Stimulated activated CD8-positive, alpha-beta memory T cell treated with anti-CD3 and anti-CD28 coated beads, Interleukin-7, amount 100 ng/mL, for 48 hours (primary cell): ENCODE measurements at regions not wholly inside any gene's neighbourhood (a gene's known extent, or its start where the extent isn't known, plus 50 kb on each side); places are given as distances from the start of the nearest gene placed in this dataset.
"Not testable (repeated sequence)": the region's sequence is repeated elsewhere in the genome, so short reads cannot be mapped to it uniquely, and the experiment has no call there.

Source experiments
- DNase-seq, 2 donors: peaks; one replicate each; pipeline ENCODE4 v3.0.0-alpha.2; 2020; ENCODE audit warnings: low read depth in 1 of 2; ENCODE audit errors: extremely low read depth in 1 of 2

- DNase-seq = no peak
Measured at GRCh38 chr20:40955326-40955725, 73.3 kb upstream of the TOP1 start.

- DNase-seq = not testable (repeated sequence)
Measured at GRCh38 chr20:40955826-40956225, 72.8 kb upstream of the TOP1 start.

- no peak for DNase-seq
Measured at GRCh38 chr20:40956542-40957264, 71.9 kb upstream of the TOP1 start.

- no peak for DNase-seq
Measured at GRCh38 chr20:40957265-40957760, 71.3 kb upstream of the TOP1 start.

- no peak for DNase-seq
Measured at GRCh38 chr20:40958598-40958997, 70.0 kb upstream of the TOP1 start.

GRCh38 chr20:40959325-40960092, 69.1 kb upstream of the TOP1 start:
- no peak for DNase-seq

GRCh38 chr20:40960101-40960500, 68.5 kb upstream of the TOP1 start:
- no peak for DNase-seq

- DNase-seq = no peak
Measured at GRCh38 chr20:40960521-40960956, 68.1 kb upstream of the TOP1 start.

- no peak for DNase-seq
Measured at GRCh38 chr20:40961176-40961575, 67.4 kb upstream of the TOP1 start.

GRCh38 chr20:40961686-40962640, 66.7 kb upstream of the TOP1 start:
- no peak for DNase-seq

GRCh38 chr20:40962733-40963504, 65.7 kb upstream of the TOP1 start:
- DNase-seq = peak; percentile 47

GRCh38 chr20:40963505-40963845, 65.1 kb upstream of the TOP1 start:
- DNase-seq = no peak

- DNase-seq = no peak
Measured at GRCh38 chr20:40965671-40966070, 63.0 kb upstream of the TOP1 start.

- DNase-seq = no peak
Measured at GRCh38 chr20:40966103-40966502, 62.5 kb upstream of the TOP1 start.

- no peak for DNase-seq
Measured at GRCh38 chr20:40966516-40967185, 62.0 kb upstream of the TOP1 start.

- DNase-seq = no peak
Measured at GRCh38 chr20:40967700-40968099, 60.9 kb upstream of the TOP1 start.

- DNase-seq = peak; percentile 63 to 73
Measured at GRCh38 chr20:40968816-40969562, 59.6 kb upstream of the TOP1 start.

- no peak for DNase-seq
Measured at GRCh38 chr20:40970218-40970617, 58.4 kb upstream of the TOP1 start.

- no peak for DNase-seq
Measured at GRCh38 chr20:40977218-40977617, 51.4 kb upstream of the TOP1 start.
